Sigmoid colon (tissue), 4 donors: ENCODE measurements at regions not wholly inside any gene's neighbourhood (a gene's known extent, or its start where the extent isn't known, plus 50 kb on each side); places are given as distances from the start of the nearest gene placed in this dataset.

Experiments
- CTCF ChIP-seq, 4 experiments: fragments of 450-650 bp in 3 of 4; fragments of 200-600 bp in 1 of 4; IDR thresholded peaks; one replicate each; pipeline ENCODE4 v1.5.1; 2016 to 2019; ENCODE audit warnings: antibody characterized with exemption in 4 of 4, mild to moderate bottlenecking in 3 of 4, moderate library complexity in 2 of 4
- EP300 ChIP-seq, 4 donors: sonication (generic); formaldehyde crosslinking; IDR thresholded peaks; one replicate each; pipeline ENCODE4 v1.6.1; 2017; ENCODE audit warnings: antibody characterized with exemption in 4 of 4

- no peak for TF ChIP-seq CTCF (IDR thresholded peaks at IDR 0.05)
- no peak for TF ChIP-seq EP300 (IDR thresholded peaks at IDR 0.05)
Measured at GRCh38 chr9:89967527-89967926, 362.7 kb downstream of the GADD45G start.
